Mesenchymal stem cell (in vitro differentiated cells and primary cell): ENCODE measurements at regions not wholly inside any gene's neighbourhood (a gene's known extent, or its start where the extent isn't known, plus 50 kb on each side); places are given as distances from the start of the nearest gene placed in this dataset.

ENCODE experiments used
- DNase-seq: peaks from one replicate; pipeline ENCODE4 v3.0.0-alpha.2; 2013
- H2AFZ ChIP-seq: one replicate; pipeline ENCODE4 v1.6.1; 2013; ENCODE audit warnings: low read depth, mild to moderate bottlenecking, control low read depth, inconsistent platforms, low read length, moderate library complexity
- H2AK5ac ChIP-seq: 2 replicates; pipeline ENCODE4 v1.6.1; 2013; ENCODE audit warnings: low read length, moderate library complexity, mild to moderate bottlenecking, inconsistent platforms; ENCODE audit not compliant: severe bottlenecking
- H2BK120ac ChIP-seq: one replicate; pipeline ENCODE4 v1.6.1; 2013; ENCODE audit warnings: low read depth, mild to moderate bottlenecking, inconsistent platforms, low read length, moderate library complexity
- H2BK12ac ChIP-seq, 2 experiments: one replicate each; pipeline ENCODE4 v1.6.1; 2013; ENCODE audit warnings: inconsistent platforms in 2 of 2, low read length in 2 of 2, mild to moderate bottlenecking in 2 of 2, moderate library complexity in 2 of 2, control low read depth in 1 of 2
- H2BK15ac ChIP-seq: one replicate; pipeline ENCODE4 v1.6.1; 2013; ENCODE audit warnings: mild to moderate bottlenecking, low read depth, inconsistent platforms; ENCODE audit not compliant: poor library complexity, severe bottlenecking
- H2BK5ac ChIP-seq: 2 replicates; pipeline ENCODE4 v1.6.1; 2013; ENCODE audit warnings: low read depth, mild to moderate bottlenecking, low read length, control low read depth, inconsistent platforms; ENCODE audit not compliant: poor library complexity, severe bottlenecking
- H3K14ac ChIP-seq, 2 experiments: one replicate each; pipeline ENCODE4 v1.6.1; 2013; ENCODE audit warnings: inconsistent platforms in 2 of 2, low read length in 2 of 2, control low read depth in 1 of 2, mild to moderate bottlenecking in 1 of 2, moderate library complexity in 1 of 2
- H3K18ac ChIP-seq, 2 experiments: one replicate each; pipeline ENCODE4 v1.6.1; 2013; ENCODE audit warnings: inconsistent platforms in 2 of 2, low read length in 2 of 2, control low read depth in 1 of 2, low read depth in 1 of 2, mild to moderate bottlenecking in 1 of 2
- H3K23ac ChIP-seq, 2 experiments: one replicate each; pipeline ENCODE4 v1.6.1; 2013; ENCODE audit warnings: inconsistent platforms in 2 of 2, low read length in 2 of 2, mild to moderate bottlenecking in 2 of 2, moderate library complexity in 2 of 2, control low read depth in 1 of 2
- H3K27ac ChIP-seq: 2 replicates; pipeline ENCODE4 v1.5.1; 2013; ENCODE audit warnings: mild to moderate bottlenecking, moderate library complexity, low read length, control low read depth, inconsistent platforms; ENCODE audit not compliant: poor library complexity, severe bottlenecking
- H3K27me3 ChIP-seq, 2 experiments: 2 replicates each; pipeline versions ENCODE4 v1.6.1 to v1.7.0; 2013; ENCODE audit warnings: low read length in 2 of 2, mild to moderate bottlenecking in 2 of 2, moderate library complexity in 2 of 2, control low read depth in 1 of 2, inconsistent platforms in 1 of 2; ENCODE audit not compliant: control insufficient read depth in 1 of 2, insufficient read depth in 1 of 2
- H3K36me3 ChIP-seq, 2 experiments: 2 replicates each; pipeline versions ENCODE4 v1.6.1 to v1.7.0; 2013; ENCODE audit warnings: low read length in 2 of 2, control low read depth in 1 of 2, inconsistent platforms in 1 of 2, low read depth in 1 of 2, mild to moderate bottlenecking in 1 of 2; ENCODE audit not compliant: insufficient read depth in 2 of 2, control insufficient read depth in 1 of 2
- H3K4ac ChIP-seq, 2 experiments: one replicate each; pipeline ENCODE4 v1.6.1; 2013; ENCODE audit warnings: inconsistent platforms in 2 of 2, low read length in 2 of 2, mild to moderate bottlenecking in 2 of 2, moderate library complexity in 2 of 2, control low read depth in 1 of 2, low read depth in 1 of 2
- H3K4me1 ChIP-seq: 2 replicates; pipeline ENCODE4 v1.6.1; 2013; ENCODE audit warnings: low read depth, low read length, control low read depth; ENCODE audit not compliant: control insufficient read depth, insufficient read depth
- H3K4me2 ChIP-seq: 2 replicates; pipeline ENCODE4 v1.6.1; 2013; ENCODE audit warnings: low read length, mild to moderate bottlenecking, inconsistent platforms; ENCODE audit not compliant: poor library complexity, severe bottlenecking
- H3K4me3 ChIP-seq, 2 experiments: 2 replicates each; pipeline versions ENCODE4 v1.5.1 to v1.7.0; 2013; ENCODE audit warnings: low read length in 2 of 2, mild to moderate bottlenecking in 2 of 2, control low read depth in 1 of 2, low read depth in 1 of 2; ENCODE audit not compliant: insufficient read depth in 1 of 2
- H3K79me1 ChIP-seq: replicated peaks from 2 replicates; pipeline ENCODE4 v1.6.1; 2013; ENCODE audit warnings: mild to moderate bottlenecking, control low read depth, low read length, inconsistent platforms; ENCODE audit not compliant: poor library complexity, severe bottlenecking
- H3K9ac ChIP-seq: 2 replicates; pipeline ENCODE4 v1.7.0; 2013; ENCODE audit warnings: mild to moderate bottlenecking, low read length, moderate library complexity
- H3K9me3 ChIP-seq: 2 replicates; pipeline ENCODE4 v1.7.0; 2013; ENCODE audit warnings: mild to moderate bottlenecking, low read length; ENCODE audit not compliant: control insufficient read depth
- H4K8ac ChIP-seq: one replicate; pipeline ENCODE4 v1.6.1; 2013; ENCODE audit warnings: inconsistent platforms, mild to moderate bottlenecking, low read length, moderate library complexity
- H4K91ac ChIP-seq: one replicate; pipeline ENCODE4 v1.6.1; 2013; ENCODE audit warnings: mild to moderate bottlenecking, low read length, inconsistent platforms
- WGBS: methylation state at CpG from one replicate; pipeline ENCODE4 v1.1.7; 2013; ENCODE audit warnings: mixed read lengths; 5-methylcytosine and 5-hydroxymethylcytosine counted together

GRCh38 chr2:18106841-18107240 is 228.4 kb downstream of the KCNS3 start:
- Histone ChIP-seq H2AK5ac (no peak overlapping the region), H3K27me3 (peaks cover 5 to 9% of the 10 kb centered on the region in 2 experiments), H3K79me1 (no peaks in the 10 kb centered on the region), H4K91ac (no peak overlapping the region), H4K8ac (no peak overlapping the region), H2AFZ (no peak overlapping the region), H3K9me3 (no peaks in the 10 kb centered on the region), H3K4me3 (no peak overlapping the region), H3K9ac (no peak overlapping the region), H3K23ac (no peak overlapping the region), H2BK5ac (no peak overlapping the region), H2BK12ac (no peak overlapping the region), H3K18ac (no peak overlapping the region), H3K27ac (no peak overlapping the region), H3K4me2 (no peak overlapping the region), H3K36me3 (no peaks in the 10 kb centered on the region), H3K4ac (no peak overlapping the region), H3K4me1 (no peaks in the 10 kb centered on the region), H3K14ac (no peak overlapping the region), H2BK120ac (no peak overlapping the region), H2BK15ac (no peak overlapping the region)
- DNase-seq = no peak
- 81% methylated on average over 1 of the region's 2 CpGs for whole genome bisulfite sequencing

- peaks cover 8 to 10% of the 10 kb centered on the region in 2 experiments for H3K27me3 ChIP-seq
- no peak overlapping the region for H2AFZ ChIP-seq
- no peak overlapping the region for H3K4me3 ChIP-seq
- no peak overlapping the region for H3K14ac ChIP-seq
- no peak overlapping the region for H2BK5ac ChIP-seq
- no peak overlapping the region for H2BK15ac ChIP-seq
- no peaks in the 10 kb centered on the region for H3K79me1 ChIP-seq
- no peak overlapping the region for H4K8ac ChIP-seq
- no peak overlapping the region for H3K4ac ChIP-seq
- H3K4me2 ChIP-seq = no peak overlapping the region
- WGBS = 70% methylated on average over 1 of the region's 1 CpG
- H3K9me3 ChIP-seq = no peaks in the 10 kb centered on the region
- H3K18ac ChIP-seq = no peak overlapping the region
- H2AK5ac ChIP-seq = no peak overlapping the region
- no peak overlapping the region for H3K27ac ChIP-seq
- no peaks in the 10 kb centered on the region for H3K36me3 ChIP-seq
- H2BK12ac ChIP-seq = no peak overlapping the region
- no peak overlapping the region for H4K91ac ChIP-seq
- H2BK120ac ChIP-seq = no peak overlapping the region
- H3K9ac ChIP-seq = no peak overlapping the region
- no peak for DNase-seq
- H3K23ac ChIP-seq = no peak overlapping the region
- no peaks in the 10 kb centered on the region for H3K4me1 ChIP-seq
Measured at GRCh38 chr2:18105929-18106328, 227.5 kb downstream of the KCNS3 start.

- Histone ChIP-seq H3K79me1 (no peaks in the 10 kb centered on the region), H4K91ac (no peak overlapping the region), H2AFZ (no peak overlapping the region), H3K4ac (no peak overlapping the region), H3K27ac (no peak overlapping the region), H3K9me3 (no peaks in the 10 kb centered on the region), H2BK5ac (no peak overlapping the region), H3K4me1 (no peaks in the 10 kb centered on the region), H3K18ac (no peak overlapping the region), H3K14ac (no peak overlapping the region), H3K23ac (no peak overlapping the region), H2AK5ac (no peak overlapping the region), H2BK120ac (no peak overlapping the region), H3K9ac (no peak overlapping the region), H3K4me2 (no peak overlapping the region), H3K4me3 (no peak overlapping the region), H4K8ac (no peak overlapping the region), H3K36me3 (no peaks in the 10 kb centered on the region), H3K27me3 (peaks cover 7 to 8% of the 10 kb centered on the region in 2 experiments), H2BK15ac (no peak overlapping the region), H2BK12ac (no peak overlapping the region)
- no peak for DNase-seq
- WGBS = 81% methylated on average over 5 of the region's 5 CpGs
Measured at GRCh38 chr2:18104595-18105224, 226.2 kb downstream of the KCNS3 start.

DNA sequence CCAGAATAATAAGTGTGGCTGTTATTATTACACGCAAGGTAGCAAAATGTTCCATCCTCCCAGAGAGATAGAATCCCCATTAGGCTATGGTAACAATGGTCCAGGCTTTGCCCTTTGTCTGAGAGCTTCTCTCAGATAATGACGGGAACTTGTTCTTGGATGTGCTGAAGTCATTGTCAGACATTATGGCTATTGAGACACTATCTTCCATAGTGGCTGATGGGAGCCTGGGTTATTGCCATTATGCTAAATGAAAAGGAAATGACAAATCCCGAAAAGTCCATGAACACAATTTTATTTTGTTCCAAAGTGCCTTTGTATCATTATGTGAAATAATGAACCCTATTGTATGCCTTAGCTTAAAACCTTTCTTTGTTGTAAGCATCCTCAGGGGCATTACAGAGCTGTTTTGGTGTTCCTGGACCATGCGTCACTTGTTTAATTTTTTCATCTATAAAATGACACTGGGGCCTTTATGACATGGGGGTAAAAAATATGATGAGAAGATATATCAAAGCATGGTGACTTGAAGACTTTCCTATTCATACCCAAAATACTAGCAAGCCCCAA is 218.5 kb downstream of the KCNS3 start:
- H2BK12ac ChIP-seq = no peak overlapping the region
- no peak overlapping the region for H4K91ac ChIP-seq
- WGBS = 95% methylated on average over 2 of the region's 4 CpGs
- H3K23ac ChIP-seq = no peak overlapping the region
- no peaks in the 10 kb centered on the region for H3K79me1 ChIP-seq
- H2BK5ac ChIP-seq = no peak overlapping the region
- no peaks in the 10 kb centered on the region for H3K4me1 ChIP-seq
- no peak overlapping the region for H3K9ac ChIP-seq
- no peak overlapping the region for H2BK15ac ChIP-seq
- no peak overlapping the region for H3K4me3 ChIP-seq
- H3K4me2 ChIP-seq = no peak overlapping the region
- H3K27me3 ChIP-seq = peaks cover 3 to 9% of the 10 kb centered on the region in 2 experiments
- no peaks in the 10 kb centered on the region for H3K36me3 ChIP-seq
- no peak for DNase-seq
- H3K27ac ChIP-seq = no peak overlapping the region
- H3K18ac ChIP-seq = no peak overlapping the region
- H3K9me3 ChIP-seq = no peaks in the 10 kb centered on the region
- no peak overlapping the region for H4K8ac ChIP-seq
- no peak overlapping the region for H2AFZ ChIP-seq
- H3K14ac ChIP-seq = no peak overlapping the region
- no peak overlapping the region for H2AK5ac ChIP-seq
- no peak overlapping the region for H2BK120ac ChIP-seq
- no peak overlapping the region for H3K4ac ChIP-seq
